ENCODE measurements at regions not wholly inside any gene's neighbourhood (a gene's known extent, or its start where the extent isn't known, plus 50 kb on each side); places are given as distances from the start of the nearest gene placed in this dataset.

DNA sequence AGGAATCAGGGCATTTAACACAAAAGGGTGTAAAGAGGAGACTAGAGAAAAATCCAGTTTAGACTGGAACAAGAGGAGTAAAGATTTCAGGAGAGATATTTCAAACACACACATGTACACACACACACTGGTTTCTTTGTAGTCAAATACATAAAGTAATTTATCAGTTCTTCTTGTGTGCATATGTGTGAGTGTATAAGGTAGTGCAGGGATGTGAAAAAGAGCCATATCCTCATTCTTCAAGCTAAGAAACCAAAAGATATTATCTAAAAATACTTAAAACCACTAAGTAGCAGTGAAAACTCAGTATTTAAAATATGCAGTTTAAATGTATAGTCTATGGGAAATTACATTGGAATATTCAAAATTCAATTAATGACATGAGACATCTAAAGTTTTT lies 52.5 kb upstream of the CARD18 start:
- H3K36me3 Mint-ChIP-seq (ENCODE audit: insufficient read depth, unreplicated experiment), result no peaks in the 10 kb centered on the region
- no peaks in the 10 kb centered on the region for H3K27me3 Mint-ChIP-seq (ENCODE audit: insufficient read depth, unreplicated experiment)
- intact Hi-C loops (cut with micrococcal nuclease), result no loop called here
- no peaks in the 10 kb centered on the region for H3K9me3 Mint-ChIP-seq (ENCODE audit: unreplicated experiment)
- POLR2A ChIA-PET, result no interaction called here
- BruUV-seq (replicated peaks), result no TSS peak
- CTCF ChIA-PET, result no interaction called here
- TF ChIP-seq, protein P1, sequence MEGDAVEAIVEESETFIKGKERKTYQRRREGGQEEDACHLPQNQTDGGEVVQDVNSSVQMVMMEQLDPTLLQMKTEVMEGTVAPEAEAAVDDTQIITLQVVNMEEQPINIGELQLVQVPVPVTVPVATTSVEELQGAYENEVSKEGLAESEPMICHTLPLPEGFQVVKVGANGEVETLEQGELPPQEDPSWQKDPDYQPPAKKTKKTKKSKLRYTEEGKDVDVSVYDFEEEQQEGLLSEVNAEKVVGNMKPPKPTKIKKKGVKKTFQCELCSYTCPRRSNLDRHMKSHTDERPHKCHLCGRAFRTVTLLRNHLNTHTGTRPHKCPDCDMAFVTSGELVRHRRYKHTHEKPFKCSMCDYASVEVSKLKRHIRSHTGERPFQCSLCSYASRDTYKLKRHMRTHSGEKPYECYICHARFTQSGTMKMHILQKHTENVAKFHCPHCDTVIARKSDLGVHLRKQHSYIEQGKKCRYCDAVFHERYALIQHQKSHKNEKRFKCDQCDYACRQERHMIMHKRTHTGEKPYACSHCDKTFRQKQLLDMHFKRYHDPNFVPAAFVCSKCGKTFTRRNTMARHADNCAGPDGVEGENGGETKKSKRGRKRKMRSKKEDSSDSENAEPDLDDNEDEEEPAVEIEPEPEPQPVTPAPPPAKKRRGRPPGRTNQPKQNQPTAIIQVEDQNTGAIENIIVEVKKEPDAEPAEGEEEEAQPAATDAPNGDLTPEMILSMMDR (IDR thresholded peaks at IDR 0.05; ENCODE audit: unreplicated experiment), result no peak
- no peak for DNase-seq (ENCODE audit: unreplicated experiment)
- peaks cover 11% of the 10 kb centered on the region for H3K4me1 Mint-ChIP-seq (ENCODE audit: insufficient read depth, unreplicated experiment)
- H3K4me3 Mint-ChIP-seq (ENCODE audit: unreplicated experiment), result no peak overlapping the region
- H3K27ac Mint-ChIP-seq (ENCODE audit: low read depth, unreplicated experiment), result no peak overlapping the region

DNA sequence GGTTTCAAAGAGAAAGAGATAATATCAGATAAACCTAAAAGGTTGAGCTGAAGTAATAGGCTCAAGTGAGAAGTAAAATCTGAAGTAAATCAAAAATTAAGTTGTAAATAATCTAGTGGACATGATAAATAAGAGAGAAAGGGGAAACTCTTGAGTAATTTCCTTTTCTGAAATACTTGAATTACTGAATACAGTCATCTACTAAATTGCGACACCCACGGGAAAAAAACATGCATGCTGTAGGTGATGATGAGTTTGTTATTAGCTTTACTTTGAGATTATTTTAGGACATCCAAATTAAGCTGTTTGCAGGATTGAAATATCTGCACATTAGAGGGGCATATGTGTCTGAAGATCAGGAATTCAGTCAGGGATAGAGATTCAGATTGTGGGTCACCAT lies 50.0 kb upstream of the CARD18 start:
- no peaks in the 10 kb centered on the region for H3K9me3 Mint-ChIP-seq (ENCODE audit: unreplicated experiment)
- BruUV-seq (replicated peaks), result no TSS peak

More for the DNA sequence above, 50.0 kb upstream of the CARD18 start:
- H3K4me3 Mint-ChIP-seq (ENCODE audit: unreplicated experiment), result no peak overlapping the region
- POLR2A ChIA-PET, result interaction anchor here (0.7 to 1.5 kb wide), 2 partner anchors 13 to 451 kb away, joined by 3 read pairs; no protein-coding TSS in a partner anchor
- no peaks in the 10 kb centered on the region for H3K36me3 Mint-ChIP-seq (ENCODE audit: insufficient read depth, unreplicated experiment)
- intact Hi-C loops (cut with micrococcal nuclease), result no loop called here
- no peak overlapping the region for H3K27ac Mint-ChIP-seq (ENCODE audit: low read depth, unreplicated experiment)
- H3K27me3 Mint-ChIP-seq (ENCODE audit: insufficient read depth, unreplicated experiment), result no peaks in the 10 kb centered on the region
- CTCF ChIA-PET, result interaction anchor here (1.2 kb wide), 1 partner anchor 671 kb away, joined by 3 read pairs; no protein-coding TSS in a partner anchor
- TF ChIP-seq, protein P1 (IDR thresholded peaks at IDR 0.05; ENCODE audit: unreplicated experiment), result no peak
- DNase-seq (ENCODE audit: unreplicated experiment), result peak; percentile 59
- peaks cover 11% of the 10 kb centered on the region for H3K4me1 Mint-ChIP-seq (ENCODE audit: insufficient read depth, unreplicated experiment)
